ENCODE measurements at regions not wholly inside any gene's neighbourhood (a gene's known extent, or its start where the extent isn't known, plus 50 kb on each side); places are given as distances from the start of the nearest gene placed in this dataset.

DNA sequence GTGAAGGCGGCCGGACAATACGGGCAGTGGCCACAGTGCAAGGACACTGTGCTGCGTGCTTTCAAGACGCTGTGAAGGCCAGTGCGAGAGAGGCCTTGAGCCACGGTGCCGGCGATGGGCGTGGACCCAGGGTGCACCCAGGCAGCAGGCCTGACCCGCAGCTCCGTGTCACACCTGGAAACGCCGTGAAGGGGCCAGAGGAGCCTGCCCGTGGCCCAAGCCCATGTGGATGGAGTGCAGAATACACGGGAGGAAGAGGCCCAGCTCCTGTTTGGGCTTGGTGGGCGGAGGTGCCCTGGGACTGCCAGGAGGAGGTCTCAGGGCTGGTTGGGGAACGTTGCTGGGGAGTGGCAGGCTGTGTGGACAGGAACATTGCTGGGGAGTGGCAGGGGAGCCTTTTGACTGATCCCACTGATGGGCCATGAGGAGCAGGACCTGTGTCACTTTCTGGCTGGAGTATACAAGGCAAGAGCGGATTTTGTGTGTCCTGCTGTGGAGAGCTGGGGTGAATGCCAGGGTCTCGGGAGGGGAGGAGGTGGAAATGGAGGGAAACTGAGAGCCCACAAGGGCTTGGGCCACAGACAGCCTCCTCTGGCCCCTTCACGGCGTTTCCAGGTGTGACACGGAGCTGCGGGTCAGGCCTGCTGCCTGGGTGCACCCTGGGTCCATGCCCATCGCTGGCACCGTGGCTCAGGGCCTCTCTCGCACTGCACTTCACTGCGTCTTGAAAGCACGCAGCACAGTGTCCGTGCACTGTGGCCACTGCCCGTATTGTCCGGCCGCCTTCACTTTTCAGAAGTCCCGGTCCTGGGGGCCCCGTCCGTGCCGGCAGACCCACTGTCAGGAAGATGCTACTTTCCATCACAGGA lies 925.4 kb downstream of the BRD1 start:
- TF ChIP-seq, protein P1, sequence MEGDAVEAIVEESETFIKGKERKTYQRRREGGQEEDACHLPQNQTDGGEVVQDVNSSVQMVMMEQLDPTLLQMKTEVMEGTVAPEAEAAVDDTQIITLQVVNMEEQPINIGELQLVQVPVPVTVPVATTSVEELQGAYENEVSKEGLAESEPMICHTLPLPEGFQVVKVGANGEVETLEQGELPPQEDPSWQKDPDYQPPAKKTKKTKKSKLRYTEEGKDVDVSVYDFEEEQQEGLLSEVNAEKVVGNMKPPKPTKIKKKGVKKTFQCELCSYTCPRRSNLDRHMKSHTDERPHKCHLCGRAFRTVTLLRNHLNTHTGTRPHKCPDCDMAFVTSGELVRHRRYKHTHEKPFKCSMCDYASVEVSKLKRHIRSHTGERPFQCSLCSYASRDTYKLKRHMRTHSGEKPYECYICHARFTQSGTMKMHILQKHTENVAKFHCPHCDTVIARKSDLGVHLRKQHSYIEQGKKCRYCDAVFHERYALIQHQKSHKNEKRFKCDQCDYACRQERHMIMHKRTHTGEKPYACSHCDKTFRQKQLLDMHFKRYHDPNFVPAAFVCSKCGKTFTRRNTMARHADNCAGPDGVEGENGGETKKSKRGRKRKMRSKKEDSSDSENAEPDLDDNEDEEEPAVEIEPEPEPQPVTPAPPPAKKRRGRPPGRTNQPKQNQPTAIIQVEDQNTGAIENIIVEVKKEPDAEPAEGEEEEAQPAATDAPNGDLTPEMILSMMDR (IDR thresholded peaks at IDR 0.05): no peak
- TF ChIP-seq POLR2A (IDR thresholded peaks at IDR 0.05) (no peak), POLR2AphosphoS5 (IDR thresholded peaks at IDR 0.05) (no peak)
